GM06990 (cell line): ENCODE measurements at regions not wholly inside any gene's neighbourhood (a gene's known extent, or its start where the extent isn't known, plus 50 kb on each side); places are given as distances from the start of the nearest gene placed in this dataset.

Source experiments
- DNase-seq: peaks from one replicate; pipeline ENCODE4 v3.0.0-alpha.2; 2011; ENCODE audit not compliant: insufficient read length; ENCODE audit errors: extremely low read depth
- H3K27me3 ChIP-seq: replicated peaks from 2 replicates; pipeline ENCODE4 v1.6.0; 2011; ENCODE audit warnings: low read length; ENCODE audit not compliant: control insufficient read depth, insufficient read depth
- H3K36me3 ChIP-seq: 2 replicates; pipeline ENCODE4 v1.5.1; 2011; ENCODE audit warnings: low read length; ENCODE audit not compliant: control insufficient read depth, insufficient read depth
- H3K4me3 ChIP-seq: replicated peaks from 2 replicates; pipeline ENCODE4 v1.5.1; 2011; ENCODE audit warnings: low read depth, mild to moderate bottlenecking, control low read depth, low read length
- TF ChIP-seq, protein P1 (sequence below): IDR thresholded peaks from 2 replicates; pipeline ENCODE4 v1.5.1; 2011; ENCODE audit warnings: low read length, control low read depth, mild to moderate bottlenecking, inconsistent platforms; ENCODE audit not compliant: insufficient read depth, poor library complexity, severe bottlenecking

- Histone ChIP-seq H3K36me3 (no peaks in the 10 kb centered on the region), H3K4me3 (no peak overlapping the region), H3K27me3 (no peaks in the 10 kb centered on the region; the same call in none of the 2 replicates)
- TF ChIP-seq, protein P1, sequence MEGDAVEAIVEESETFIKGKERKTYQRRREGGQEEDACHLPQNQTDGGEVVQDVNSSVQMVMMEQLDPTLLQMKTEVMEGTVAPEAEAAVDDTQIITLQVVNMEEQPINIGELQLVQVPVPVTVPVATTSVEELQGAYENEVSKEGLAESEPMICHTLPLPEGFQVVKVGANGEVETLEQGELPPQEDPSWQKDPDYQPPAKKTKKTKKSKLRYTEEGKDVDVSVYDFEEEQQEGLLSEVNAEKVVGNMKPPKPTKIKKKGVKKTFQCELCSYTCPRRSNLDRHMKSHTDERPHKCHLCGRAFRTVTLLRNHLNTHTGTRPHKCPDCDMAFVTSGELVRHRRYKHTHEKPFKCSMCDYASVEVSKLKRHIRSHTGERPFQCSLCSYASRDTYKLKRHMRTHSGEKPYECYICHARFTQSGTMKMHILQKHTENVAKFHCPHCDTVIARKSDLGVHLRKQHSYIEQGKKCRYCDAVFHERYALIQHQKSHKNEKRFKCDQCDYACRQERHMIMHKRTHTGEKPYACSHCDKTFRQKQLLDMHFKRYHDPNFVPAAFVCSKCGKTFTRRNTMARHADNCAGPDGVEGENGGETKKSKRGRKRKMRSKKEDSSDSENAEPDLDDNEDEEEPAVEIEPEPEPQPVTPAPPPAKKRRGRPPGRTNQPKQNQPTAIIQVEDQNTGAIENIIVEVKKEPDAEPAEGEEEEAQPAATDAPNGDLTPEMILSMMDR = no peak
- DNase-seq = no peak
Observed at GRCh38 chr7:156465186-156465585, 175.4 kb upstream of the RNF32 start.

DNA sequence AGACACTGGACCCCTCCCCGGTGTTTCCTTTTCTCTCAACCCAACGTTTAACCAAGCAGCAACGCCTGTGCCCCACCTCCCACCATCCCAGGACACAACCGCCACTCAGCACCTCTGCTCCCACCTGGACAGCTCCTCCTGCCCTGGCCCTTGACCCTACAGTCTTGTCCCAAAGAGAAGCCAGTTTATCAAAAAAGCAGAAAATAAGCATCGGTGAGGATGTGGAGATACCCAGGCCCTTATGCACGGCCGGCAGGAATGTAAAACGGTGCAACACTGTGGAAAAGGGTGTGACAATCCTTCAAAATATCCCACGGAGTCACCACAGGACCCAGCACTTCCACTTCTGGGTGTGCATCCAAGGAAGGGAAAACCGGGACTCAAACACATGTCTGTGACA is 176.2 kb upstream of the RNF32 start:
- DNase-seq = no peak
- TF ChIP-seq, protein P1 = no peak
- H3K27me3 ChIP-seq = no peaks in the 10 kb centered on the region; the same call in none of the 2 replicates

GRCh38 chr7:156463280-156463679 is 177.3 kb upstream of the RNF32 start:
- Histone ChIP-seq H3K27me3 (no peaks in the 10 kb centered on the region; the same call in none of the 2 replicates), H3K4me3 (no peak overlapping the region), H3K36me3 (no peaks in the 10 kb centered on the region)
- TF ChIP-seq, protein P1 = no peak
- DNase-seq = no peak

More for the DNA sequence above, 176.2 kb upstream of the RNF32 start:
- Histone ChIP-seq H3K4me3 (no peak overlapping the region), H3K36me3 (no peaks in the 10 kb centered on the region)

- no peaks in the 10 kb centered on the region; the same call in none of the 2 replicates for H3K27me3 ChIP-seq
- DNase-seq = no peak
- TF ChIP-seq, protein P1 = no peak
- H3K4me3 ChIP-seq = no peak overlapping the region
- H3K36me3 ChIP-seq = no peaks in the 10 kb centered on the region
Observed at GRCh38 chr7:156461881-156462665, 178.5 kb upstream of the RNF32 start.

DNA sequence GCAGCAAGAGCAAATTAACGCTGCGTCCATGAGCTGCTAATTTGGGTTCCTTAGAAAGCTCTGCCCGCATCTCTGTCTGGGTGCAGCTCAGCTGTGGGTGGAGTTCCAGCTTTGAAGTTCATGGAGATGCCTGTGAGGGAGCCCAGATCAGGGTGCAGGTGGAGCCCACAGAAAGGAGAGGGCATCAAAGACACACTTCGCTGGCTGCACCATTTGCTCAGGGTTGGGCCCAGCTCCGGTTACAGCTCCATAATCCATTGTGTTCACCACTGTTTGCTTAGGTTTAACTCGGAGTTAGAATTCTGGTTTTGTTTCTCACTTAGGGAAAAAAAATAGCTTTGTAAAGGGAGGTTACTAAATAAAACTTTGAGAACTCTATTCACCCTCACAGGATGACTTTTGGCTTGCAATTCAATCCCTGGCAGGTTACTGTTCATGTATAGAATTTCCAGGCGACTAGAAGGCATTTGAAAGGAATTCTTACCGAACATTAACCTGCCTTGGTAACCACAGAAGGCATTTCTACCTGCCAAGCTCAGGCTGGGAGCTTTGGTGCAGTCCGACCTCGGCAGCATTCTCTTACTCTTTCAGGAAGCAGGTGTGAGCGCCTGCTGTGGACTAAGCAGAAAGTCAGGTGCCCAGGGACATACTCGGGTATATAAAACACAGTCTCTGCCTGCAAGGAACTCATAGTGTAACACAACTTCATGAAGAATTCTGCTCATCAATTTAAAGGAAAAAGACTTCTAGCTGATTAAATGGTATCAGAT is 179.5 kb upstream of the RNF32 start:
- no peak for DNase-seq
- Histone ChIP-seq H3K36me3 (no peaks in the 10 kb centered on the region), H3K4me3 (no peak overlapping the region), H3K27me3 (no peaks in the 10 kb centered on the region; the same call in none of the 2 replicates)
- TF ChIP-seq, protein P1 = no peak
